ENCODE measurements at regions not wholly inside any gene's neighbourhood (a gene's known extent, or its start where the extent isn't known, plus 50 kb on each side); places are given as distances from the start of the nearest gene placed in this dataset.

DNA sequence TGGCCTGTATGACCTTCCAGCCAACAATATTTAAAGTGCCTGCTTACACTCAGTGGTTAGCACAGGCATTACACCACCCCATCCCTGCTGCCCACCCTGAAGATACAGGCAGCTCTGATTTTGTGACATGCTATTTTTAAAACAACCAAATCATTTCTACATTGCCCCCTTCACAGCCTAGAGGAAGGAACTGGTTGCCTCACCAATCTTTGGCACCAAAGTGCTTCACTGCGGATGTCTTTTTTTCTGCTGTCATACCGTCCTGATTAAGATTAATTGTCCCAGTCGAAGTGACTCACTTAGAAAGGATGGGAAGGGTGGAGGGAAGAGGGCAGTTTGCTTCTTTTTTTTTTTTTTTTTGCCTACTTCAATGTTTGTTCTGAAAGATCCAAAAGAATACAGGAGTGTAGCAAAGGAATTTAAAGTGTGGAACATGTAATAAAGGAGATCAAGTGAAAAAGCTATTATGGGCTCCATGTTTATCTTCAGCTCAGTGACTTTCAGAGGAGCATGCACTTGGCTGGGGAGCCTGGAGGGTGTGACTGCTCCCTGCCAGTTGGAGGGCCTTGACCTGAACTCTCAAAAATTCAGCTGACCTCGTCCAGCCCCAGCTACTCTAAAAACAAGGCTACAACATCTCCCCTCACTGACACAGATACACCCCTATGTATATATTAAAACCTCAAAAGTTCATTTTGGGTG lies 501.1 kb upstream of the TNP1 start:
- no peaks in the 10 kb centered on the region for H3K9me3 ChIP-seq
- H3K36me3 ChIP-seq, result no peaks in the 10 kb centered on the region
- 9 to 16% methylated on average over 4 of the region's 4 CpGs for WGBS, 2 donors
- ATAC-seq, result peak; percentile 52 to 83 (median 64)
- no peaks in the 10 kb centered on the region for H3K27me3 ChIP-seq
- TF ChIP-seq, protein P1, sequence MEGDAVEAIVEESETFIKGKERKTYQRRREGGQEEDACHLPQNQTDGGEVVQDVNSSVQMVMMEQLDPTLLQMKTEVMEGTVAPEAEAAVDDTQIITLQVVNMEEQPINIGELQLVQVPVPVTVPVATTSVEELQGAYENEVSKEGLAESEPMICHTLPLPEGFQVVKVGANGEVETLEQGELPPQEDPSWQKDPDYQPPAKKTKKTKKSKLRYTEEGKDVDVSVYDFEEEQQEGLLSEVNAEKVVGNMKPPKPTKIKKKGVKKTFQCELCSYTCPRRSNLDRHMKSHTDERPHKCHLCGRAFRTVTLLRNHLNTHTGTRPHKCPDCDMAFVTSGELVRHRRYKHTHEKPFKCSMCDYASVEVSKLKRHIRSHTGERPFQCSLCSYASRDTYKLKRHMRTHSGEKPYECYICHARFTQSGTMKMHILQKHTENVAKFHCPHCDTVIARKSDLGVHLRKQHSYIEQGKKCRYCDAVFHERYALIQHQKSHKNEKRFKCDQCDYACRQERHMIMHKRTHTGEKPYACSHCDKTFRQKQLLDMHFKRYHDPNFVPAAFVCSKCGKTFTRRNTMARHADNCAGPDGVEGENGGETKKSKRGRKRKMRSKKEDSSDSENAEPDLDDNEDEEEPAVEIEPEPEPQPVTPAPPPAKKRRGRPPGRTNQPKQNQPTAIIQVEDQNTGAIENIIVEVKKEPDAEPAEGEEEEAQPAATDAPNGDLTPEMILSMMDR (IDR thresholded peaks at IDR 0.05), result no peak
- H3K27ac ChIP-seq, result peak overlapping the region; percentile 0 to 75 (median 50)
- intact Hi-C loops (cut with DNase I), result loop anchor here in 1 of 10 donors (5.0 kb wide), 1 partner anchor 1116 kb away; no protein-coding TSS in a partner anchor
- H3K4me1 ChIP-seq, result peaks cover 6 to 51% (median 32%) of the 10 kb centered on the region in 9 donors
- peak in 1 of 2 donors; percentile 25 for DNase-seq
- H3K4me3 ChIP-seq, result no peak overlapping the region

- H3K27ac ChIP-seq, result peak overlapping the region in 6 of 10 donors; percentile 39 to 75 (median 56)
- no peaks in the 10 kb centered on the region for H3K9me3 ChIP-seq
- intact Hi-C loops (cut with DNase I), result loop anchor here in 1 of 10 donors (5.0 kb wide), 1 partner anchor 1117 kb away; no protein-coding TSS in a partner anchor
- DNase-seq (no peak), ATAC-seq (peak in 2 of 8 donors; percentile 56 to 68)
- no peaks in the 10 kb centered on the region for H3K27me3 ChIP-seq
- no peak overlapping the region for H3K4me3 ChIP-seq
- no peaks in the 10 kb centered on the region for H3K36me3 ChIP-seq
- H3K4me1 ChIP-seq, result peaks cover 6 to 51% (median 32%) of the 10 kb centered on the region in 9 donors
- TF ChIP-seq, protein P1 (IDR thresholded peaks at IDR 0.05), result no peak
- 51 to 58% methylated on average over 2 of the region's 2 CpGs for WGBS, 2 donors
Observed at GRCh38 chr2:217360111-217360510, 500.2 kb upstream of the TNP1 start.

- no peak overlapping the region for H3K4me3 ChIP-seq
- no peak overlapping the region for H3K27ac ChIP-seq
- H3K27me3 ChIP-seq, result no peaks in the 10 kb centered on the region
- 92 to 93% methylated on average over 8 of the region's 8 CpGs for WGBS, 2 donors
- peaks cover 6 to 45% (median 32%) of the 10 kb centered on the region in 9 donors for H3K4me1 ChIP-seq
- TF ChIP-seq, protein P1 (IDR thresholded peaks at IDR 0.05), result no peak
- H3K36me3 ChIP-seq, result no peaks in the 10 kb centered on the region
- intact Hi-C loops (cut with DNase I), result no loop called here
- DNase-seq (no peak), ATAC-seq (no peak)
- no peaks in the 10 kb centered on the region for H3K9me3 ChIP-seq
Observed at GRCh38 chr2:217357886-217358620, 498.2 kb upstream of the TNP1 start.

DNA sequence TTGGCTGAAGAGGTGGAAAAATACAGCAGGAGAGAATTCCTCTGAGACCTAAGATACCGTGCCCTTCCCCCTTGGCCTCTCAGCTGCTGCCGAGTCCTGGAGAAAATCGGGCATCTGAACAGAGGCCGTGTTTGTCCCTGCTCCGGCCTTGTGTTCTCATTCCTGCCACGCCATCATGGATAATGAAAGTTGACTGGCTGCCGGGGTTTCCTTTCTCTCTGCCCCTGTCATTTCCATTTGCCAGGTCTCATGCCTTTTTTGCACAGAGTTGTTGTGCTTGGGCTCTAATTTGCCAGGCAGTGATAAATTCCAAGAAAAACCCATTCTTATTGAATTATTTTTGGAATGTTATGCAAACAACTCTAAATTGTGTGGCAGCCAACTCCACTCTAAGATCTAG lies 496.9 kb upstream of the TNP1 start:
- H3K4me3 ChIP-seq, result no peak overlapping the region
- peak in 1 of 2 donors; percentile 29 for DNase-seq
- H3K36me3 ChIP-seq, result no peaks in the 10 kb centered on the region
- H3K27me3 ChIP-seq, result no peaks in the 10 kb centered on the region
- peaks cover 6 to 39% (median 29%) of the 10 kb centered on the region in 9 donors for H3K4me1 ChIP-seq
- H3K27ac ChIP-seq, result peak overlapping the region in 4 of 10 donors; percentile 9 to 54 (median 31)
- peak in 2 of 8 donors; percentile 20 to 47 for ATAC-seq
- no peaks in the 10 kb centered on the region for H3K9me3 ChIP-seq
- intact Hi-C loops (cut with DNase I), result no loop called here
- 64 to 76% methylated on average over 7 of the region's 7 CpGs for WGBS, 2 donors
- TF ChIP-seq, protein P1 (IDR thresholded peaks at IDR 0.05), result no peak
